ENCODE measurements at regions not wholly inside any gene's neighbourhood (a gene's known extent, or its start where the extent isn't known, plus 50 kb on each side); places are given as distances from the start of the nearest gene placed in this dataset.

GRCh38 chr5:127206320-127207113, 84.1 kb upstream of the MEGF10 start:
- Histone ChIP-seq H3K9me3 (no peaks in the 10 kb centered on the region), H3K4me3 (no peak overlapping the region), H3K36me3 (ENCODE audit: low read depth, missing control alignments) (no peaks in the 10 kb centered on the region), H3K4me1 (no peaks in the 10 kb centered on the region), H3K27ac (no peak overlapping the region), H3K27me3 (no peaks in the 10 kb centered on the region)
- WGBS, 2 donors, result 89 to 90% methylated on average over 4 of the region's 4 CpGs
- TF ChIP-seq CTCF (IDR thresholded peaks at IDR 0.05) (no peak), POLR2A (IDR thresholded peaks at IDR 0.05) (no peak)
- no peak for DNase-seq
- intact Hi-C loops (cut with DNase I; ENCODE audit: low total_unique reads), result no loop called here

- H3K27ac ChIP-seq, result no peak overlapping the region
- TF ChIP-seq CTCF (IDR thresholded peaks at IDR 0.05) (no peak), POLR2A (IDR thresholded peaks at IDR 0.05) (no peak)
- no peak for DNase-seq
- H3K27me3 ChIP-seq, result no peaks in the 10 kb centered on the region
- 37 to 41% methylated on average over 2 of the region's 2 CpGs for WGBS, 2 donors
- H3K9me3 ChIP-seq, result no peaks in the 10 kb centered on the region
- H3K36me3 ChIP-seq (ENCODE audit: low read depth, missing control alignments), result no peaks in the 10 kb centered on the region
- no peaks in the 10 kb centered on the region for H3K4me1 ChIP-seq
- no peak overlapping the region for H3K4me3 ChIP-seq
- intact Hi-C loops (cut with DNase I; ENCODE audit: low total_unique reads), result no loop called here
Observed at GRCh38 chr5:127210042-127210441, 80.6 kb upstream of the MEGF10 start.

- H3K27me3 ChIP-seq, result no peaks in the 10 kb centered on the region
- 94 to 96% methylated on average over 2 of the region's 2 CpGs for WGBS, 2 donors
- intact Hi-C loops (cut with DNase I; ENCODE audit: low total_unique reads), result no loop called here
Observed at GRCh38 chr5:127213231-127213630, 77.4 kb upstream of the MEGF10 start.

GRCh38 chr5:127216143-127216542, 74.5 kb upstream of the MEGF10 start:
- no peak overlapping the region for H3K4me3 ChIP-seq
- no peak overlapping the region for H3K27ac ChIP-seq
- H3K9me3 ChIP-seq, result no peaks in the 10 kb centered on the region
- H3K36me3 ChIP-seq (ENCODE audit: low read depth, missing control alignments), result no peaks in the 10 kb centered on the region
- H3K27me3 ChIP-seq, result no peaks in the 10 kb centered on the region
- WGBS, 2 donors, result 69 to 90% methylated on average over 2 of the region's 2 CpGs
- peaks cover 4% of the 10 kb centered on the region for H3K4me1 ChIP-seq
- DNase-seq, result no peak
- intact Hi-C loops (cut with DNase I; ENCODE audit: low total_unique reads), result no loop called here
- TF ChIP-seq CTCF (IDR thresholded peaks at IDR 0.05), result no peak
- no peak for TF ChIP-seq POLR2A (IDR thresholded peaks at IDR 0.05)

More at GRCh38 chr5:127213231-127213630, 77.4 kb upstream of the MEGF10 start:
- no peak overlapping the region for H3K27ac ChIP-seq
- TF ChIP-seq CTCF (IDR thresholded peaks at IDR 0.05) (no peak), POLR2A (IDR thresholded peaks at IDR 0.05) (no peak)
- no peaks in the 10 kb centered on the region for H3K36me3 ChIP-seq (ENCODE audit: low read depth, missing control alignments)
- peaks cover 4% of the 10 kb centered on the region for H3K4me1 ChIP-seq
- no peaks in the 10 kb centered on the region for H3K9me3 ChIP-seq
- H3K4me3 ChIP-seq, result no peak overlapping the region
- DNase-seq, result no peak

Data from testis (tissue), 2 donors.